HCT116 (cell line): ENCODE measurements at regions not wholly inside any gene's neighbourhood (a gene's known extent, or its start where the extent isn't known, plus 50 kb on each side); places are given as distances from the start of the nearest gene placed in this dataset.

Experiments used
- ATAC-seq: fragments of 200-7000 bp; cut with Tn5 transposase; 2 replicates; pipeline ENCODE4 v1.9.1; 2020; ENCODE audit warnings: mild to moderate bottlenecking, moderate library complexity
- BruUV-seq: library from RNA; stranded (reverse); fragments of 400-500 nt; replicated peaks from 2 replicates; lab custom pipeline; 2021; lab: Mats Ljungman, UMichigan
- CTCF ChIA-PET: fragments of 300-600 bp; sonication (Branson Sonifier 250); formaldehyde crosslinking; loops from one replicate; lab custom pipeline; 2021; ENCODE audit warnings: antibody characterized with exemption; lab: Charles Lee
- POLR2A ChIA-PET: fragments of 300-600, 350-600 bp; sonication (Branson Sonifier 250); formaldehyde crosslinking; loops from one replicate; lab custom pipeline; 2021; ENCODE audit warnings: antibody characterized with exemption; lab: Charles Lee
- RAD21 ChIA-PET, 2 experiments: fragments of 300-600 bp; sonication (Branson Sonifier 250); formaldehyde crosslinking; loops; one replicate each; lab custom pipeline; 2023; ENCODE audit warnings: low total read pairs in 2 of 2; ENCODE audit not compliant: uncharacterized antibody in 2 of 2, unreplicated experiment in 2 of 2, low non-redundant PET in 1 of 2; lab: Charles Lee
- DNase-seq: peaks from one replicate; pipeline ENCODE4 v3.0.0-alpha.2; 2010; ENCODE audit warnings: low read depth, low spot score
- H2AFZ ChIP-seq: fragments of 200-600 bp; shearing (Covaris generic), sonication (generic); 2 replicates; pipeline ENCODE4 v1.6.1; 2017; ENCODE audit warnings: low read depth, mixed run types, mixed read lengths, antibody characterized with exemption, low read length; ENCODE audit not compliant: poor library complexity, severe bottlenecking
- H3K27ac ChIP-seq: 2 replicates; pipeline ENCODE4 v1.5.1; 2012; ENCODE audit warnings: low read depth, low read length
- H3K27me3 ChIP-seq: fragments of 200-600 bp; sonication (generic); 2 replicates; pipeline ENCODE4 v1.6.1; 2016; ENCODE audit warnings: mixed run types, low read length, mixed read lengths; ENCODE audit not compliant: insufficient read depth
- H3K36me3 ChIP-seq, 2 experiments: fragments of 200-500 bp in 1 of 2; fragments of 200-600 bp in 1 of 2; sonication (Bioruptor generic) in 1 of 2; sonication (generic) in 1 of 2; 2 replicates each; pipeline versions ENCODE4 v1.5.1 to v1.6.1; 2014 to 2016; ENCODE audit warnings: low read length in 2 of 2, inconsistent platforms in 1 of 2, mixed read lengths in 1 of 2, mixed run types in 1 of 2; ENCODE audit not compliant: insufficient read depth in 2 of 2, control insufficient read depth in 1 of 2
- H3K4me1 ChIP-seq, 2 experiments: fragments of 200-600 bp in 1 of 2; sonication (generic) in 1 of 2; 2 replicates each; pipeline versions ENCODE4 v1.5.1 to v1.6.1; 2012 to 2017; ENCODE audit warnings: low read length in 2 of 2, inconsistent platforms in 1 of 2, mild to moderate bottlenecking in 1 of 2, mixed read lengths in 1 of 2, mixed run types in 1 of 2, moderate library complexity in 1 of 2; ENCODE audit not compliant: insufficient read depth in 2 of 2, control insufficient read depth in 1 of 2
- H3K4me2 ChIP-seq: fragments of 200-600 bp; sonication (generic); 2 replicates; pipeline ENCODE4 v1.6.1; 2017; ENCODE audit warnings: mixed run types, low read length, mixed read lengths
- H3K4me3 ChIP-seq, 2 experiments: fragments of 200-600 bp in 1 of 2; sonication (generic) in 1 of 2; replicated peaks in 1 of 2; 2 replicates each; pipeline ENCODE4 v1.5.1; 2011 to 2016; ENCODE audit warnings: low read length in 2 of 2, control low read depth in 1 of 2, low read depth in 1 of 2, mild to moderate bottlenecking in 1 of 2, mixed read lengths in 1 of 2, mixed run types in 1 of 2
- H3K79me2 ChIP-seq: fragments of 200-600 bp; sonication (generic); 2 replicates; pipeline ENCODE4 v1.6.1; 2017; ENCODE audit warnings: mild to moderate bottlenecking, mixed run types, low read length, moderate library complexity, mixed read lengths; ENCODE audit not compliant: insufficient read depth
- H3K9ac ChIP-seq: fragments of 200-600 bp; sonication (generic); 2 replicates; pipeline ENCODE4 v1.6.1; 2016; ENCODE audit warnings: low read length, mixed read lengths
- H3K9me2 ChIP-seq: fragments of 200-600 bp; sonication (generic), shearing (Covaris generic); 2 replicates; pipeline ENCODE4 v1.6.1; 2017; ENCODE audit warnings: mixed run types, mild to moderate bottlenecking, moderate library complexity; ENCODE audit not compliant: insufficient read depth
- H3K9me3 ChIP-seq, 2 experiments: fragments of 200-500 bp in 1 of 2; fragments of 200-600 bp in 1 of 2; sonication (Bioruptor generic) in 1 of 2; sonication (generic) in 1 of 2; 2 replicates each; pipeline ENCODE4 v1.6.1; 2014 to 2017; ENCODE audit warnings: low read length in 2 of 2, mixed read lengths in 2 of 2, inconsistent platforms in 1 of 2, low read depth in 1 of 2, mild to moderate bottlenecking in 1 of 2, mixed run types in 1 of 2, moderate library complexity in 1 of 2; ENCODE audit not compliant: control insufficient read depth in 1 of 2, insufficient read depth in 1 of 2
- H4K20me1 ChIP-seq: fragments of 200-600 bp; sonication (generic), shearing (Covaris generic); 2 replicates; pipeline ENCODE4 v1.6.1; 2017; ENCODE audit warnings: mixed run types, mild to moderate bottlenecking, moderate library complexity; ENCODE audit not compliant: insufficient read depth
- EGR1 ChIP-seq: IDR thresholded peaks from 2 replicates; pipeline ENCODE4 v1.6.1; 2012; ENCODE audit warnings: low read depth
- ELF1 ChIP-seq: IDR thresholded peaks from 2 replicates; pipeline ENCODE4 v1.6.1; 2012; ENCODE audit warnings: low read depth, borderline replicate concordance
- EZH2phosphoT487 ChIP-seq: fragments of 200-600 bp; IDR thresholded peaks from 2 replicates; pipeline ENCODE4 v1.6.1; 2018; ENCODE audit warnings: antibody characterized with exemption, borderline replicate concordance
- FOSL1 ChIP-seq: IDR thresholded peaks from 2 replicates; pipeline ENCODE4 v1.6.1; 2012; ENCODE audit warnings: low read depth
- JUND ChIP-seq: IDR thresholded peaks from 2 replicates; pipeline ENCODE4 v1.6.1; 2012
- POLR2A ChIP-seq: IDR thresholded peaks from 2 replicates; pipeline ENCODE4 v1.7.0; 2011; ENCODE audit warnings: borderline replicate concordance; ENCODE audit not compliant: insufficient read depth, insufficient read length; ENCODE audit errors: extremely low read depth
- REST ChIP-seq: IDR thresholded peaks from 2 replicates; pipeline ENCODE4 v1.6.1; 2012; ENCODE audit warnings: low read depth
- SIN3A ChIP-seq: IDR thresholded peaks from 2 replicates; pipeline ENCODE4 v1.6.1; 2012; ENCODE audit warnings: low read depth
- SP1 ChIP-seq: IDR thresholded peaks from 2 replicates; pipeline ENCODE4 v1.6.1; 2012; ENCODE audit warnings: low read depth
- SRF ChIP-seq: IDR thresholded peaks from 2 replicates; pipeline ENCODE4 v1.6.1; 2012; ENCODE audit warnings: low read depth
- YY1 ChIP-seq: IDR thresholded peaks from 2 replicates; pipeline ENCODE4 v1.6.1; 2011; ENCODE audit warnings: low read length, low read depth, moderate library complexity, mild to moderate bottlenecking; ENCODE audit not compliant: insufficient replicate concordance; ENCODE audit errors: extremely low read depth
- ZFX ChIP-seq: fragments of 450-650 bp; IDR thresholded peaks from 2 replicates; pipeline ENCODE4 v1.6.1; 2017
- intact Hi-C: fragments of 100-400 bp; cut with micrococcal nuclease; formaldehyde crosslinking; loops from 2 replicates; pipeline ENCODE4 v1.10.0; 2022
- TF ChIP-seq, protein P1 (sequence below): IDR thresholded peaks from 2 replicates; pipeline ENCODE4 v1.6.1; 2012

GRCh38 chr4:37023504-37023903, 221.0 kb upstream of the NWD2 start:
- Histone ChIP-seq H2AFZ (no peak overlapping the region), H3K9me2 (no peaks in the 10 kb centered on the region), H3K9me3 (no peaks in the 10 kb centered on the region), H3K9ac (no peak overlapping the region), H3K4me3 (no peak overlapping the region), H3K4me2 (no peak overlapping the region), H4K20me1 (no peaks in the 10 kb centered on the region), H3K27ac (no peak overlapping the region), H3K79me2 (no peaks in the 10 kb centered on the region), H3K36me3 (no peaks in the 10 kb centered on the region), H3K27me3 (no peaks in the 10 kb centered on the region), H3K4me1 (no peaks in the 10 kb centered on the region)
- no peak for TF ChIP-seq SRF
- no peak for TF ChIP-seq SP1
- no peak for TF ChIP-seq POLR2A
- no peak for TF ChIP-seq REST
- no peak for TF ChIP-seq ZFX
- TF ChIP-seq JUND: no peak
- no peak for TF ChIP-seq ELF1
- TF ChIP-seq EGR1: no peak
- TF ChIP-seq SIN3A: no peak
- ATAC-seq (no peak), DNase-seq (no peak)
- ChIA-PET POLR2A (no interaction called here), CTCF (no interaction called here), RAD21 (no interaction called here)
- BruUV-seq: no TSS peak
- intact Hi-C loops: no loop called here

DNA sequence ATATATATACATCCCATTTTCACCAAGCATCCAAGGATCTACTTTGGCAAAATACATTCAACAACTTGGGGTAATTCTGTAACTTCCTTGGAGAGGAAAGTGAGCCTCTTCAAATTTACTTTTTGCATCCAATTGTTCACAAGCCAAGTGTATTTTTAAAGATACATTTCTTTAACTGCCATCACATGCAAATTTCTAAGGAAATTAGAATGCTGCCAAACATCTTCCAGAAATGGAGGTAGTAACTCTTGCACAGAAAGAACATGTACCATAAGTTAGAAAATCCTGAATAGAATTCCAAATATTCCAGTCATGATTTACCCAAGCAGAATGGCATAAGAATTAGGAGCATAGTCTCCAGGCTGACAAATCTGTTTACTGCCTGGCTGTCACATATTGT, 220.5 kb upstream of the NWD2 start:
- BruUV-seq: no TSS peak
- CTCF ChIA-PET: no interaction called here
- H3K9ac ChIP-seq: no peak overlapping the region
- no peaks in the 10 kb centered on the region for H3K9me3 ChIP-seq
- H3K4me2 ChIP-seq: no peak overlapping the region
- no peak overlapping the region for H2AFZ ChIP-seq
- H4K20me1 ChIP-seq: no peaks in the 10 kb centered on the region
- POLR2A ChIA-PET: no interaction called here
- no peaks in the 10 kb centered on the region for H3K4me1 ChIP-seq
- H3K4me3 ChIP-seq: no peak overlapping the region
- TF ChIP-seq YY1 (no peak), EGR1 (no peak), SRF (no peak), EZH2phosphoT487 (no peak), SIN3A (no peak), FOSL1 (no peak)
- TF ChIP-seq, protein P1, sequence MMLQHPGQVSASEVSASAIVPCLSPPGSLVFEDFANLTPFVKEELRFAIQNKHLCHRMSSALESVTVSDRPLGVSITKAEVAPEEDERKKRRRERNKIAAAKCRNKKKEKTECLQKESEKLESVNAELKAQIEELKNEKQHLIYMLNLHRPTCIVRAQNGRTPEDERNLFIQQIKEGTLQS: no peak
- ATAC-seq (no peak), DNase-seq (no peak)
- H3K9me2 ChIP-seq: no peaks in the 10 kb centered on the region
- RAD21 ChIA-PET: no interaction called here
- no peak overlapping the region for H3K27ac ChIP-seq
- H3K27me3 ChIP-seq: no peaks in the 10 kb centered on the region
- no peaks in the 10 kb centered on the region for H3K36me3 ChIP-seq
- no peaks in the 10 kb centered on the region for H3K79me2 ChIP-seq
- intact Hi-C loops: no loop called here
